GM18909 (cell line): ENCODE measurements at regions not wholly inside any gene's neighbourhood (a gene's known extent, or its start where the extent isn't known, plus 50 kb on each side); places are given as distances from the start of the nearest gene placed in this dataset.
"Not testable (repeated sequence)": the region's sequence is repeated elsewhere in the genome, so short reads cannot be mapped to it uniquely, and the experiment has no call there.

ENCODE experiments used
- ATAC-seq: cut with Tn5 transposase; IDR thresholded peaks from one replicate; pipeline ENCODE4 v1.9.1; 2021; ENCODE audit warnings: mild to moderate bottlenecking; ENCODE audit not compliant: unreplicated experiment, poor library complexity

DNA sequence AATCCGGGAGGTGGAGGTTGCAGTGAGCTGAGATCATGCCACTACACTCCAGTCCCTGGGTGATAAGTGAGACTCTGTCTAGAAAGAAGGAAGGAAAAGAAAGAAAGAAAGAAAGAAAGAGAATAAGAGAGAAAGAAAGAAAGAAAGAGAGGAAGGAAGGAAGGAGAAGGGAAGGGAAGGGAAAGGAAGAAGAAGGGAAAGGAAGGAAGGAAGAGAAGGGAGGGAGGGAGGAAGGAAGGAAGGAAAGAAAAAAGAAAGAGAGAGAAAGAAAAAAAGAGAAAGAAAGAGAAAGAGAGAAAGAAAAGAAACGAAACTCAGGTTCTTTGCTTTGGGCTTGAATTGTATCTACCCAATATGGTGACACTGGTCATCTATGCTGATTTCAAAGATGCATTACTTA, 102.3 kb upstream of the GATA6 start:
- no peak for ATAC-seq

DNA sequence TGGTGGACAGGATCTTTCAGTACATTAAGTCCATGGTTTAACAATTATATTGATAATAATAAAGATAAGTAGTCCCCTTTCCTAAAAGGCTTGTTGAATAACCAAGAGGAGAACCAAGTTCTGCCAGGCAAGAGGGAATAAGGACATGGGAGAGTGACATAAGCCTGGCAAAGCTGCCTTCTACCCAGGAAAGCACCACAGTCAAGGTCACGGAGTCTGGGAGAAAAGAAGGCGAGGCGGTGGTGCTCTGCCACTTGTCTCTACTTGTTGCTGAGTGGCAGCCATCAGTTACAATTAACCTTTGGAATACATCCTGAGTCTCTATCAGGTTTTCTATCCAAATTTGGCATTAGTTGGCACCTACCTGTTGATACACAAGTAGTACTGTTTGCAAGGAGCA, 101.7 kb upstream of the GATA6 start:
- no peak for ATAC-seq

DNA sequence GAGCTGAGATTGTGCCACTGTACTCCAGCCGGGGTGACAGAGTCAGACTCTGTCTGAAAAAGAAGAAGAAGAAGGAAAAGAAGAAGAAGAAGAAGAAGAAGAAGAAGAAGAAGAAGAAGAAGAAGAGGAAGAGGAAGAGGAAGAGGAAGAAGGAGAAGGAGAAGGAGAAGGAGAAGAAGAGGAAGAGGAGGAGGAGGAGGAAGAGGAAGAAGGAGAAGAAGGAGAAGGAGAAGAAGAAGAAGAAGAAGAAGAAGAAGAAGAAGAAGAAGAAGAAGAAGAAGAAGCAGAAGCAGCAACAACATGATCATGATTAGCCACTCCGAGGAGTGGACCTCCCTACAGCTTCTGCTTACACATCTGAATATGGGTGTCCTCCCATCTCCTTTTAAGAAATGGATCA, 100.6 kb upstream of the GATA6 start:
- not testable (repeated sequence) for ATAC-seq

DNA sequence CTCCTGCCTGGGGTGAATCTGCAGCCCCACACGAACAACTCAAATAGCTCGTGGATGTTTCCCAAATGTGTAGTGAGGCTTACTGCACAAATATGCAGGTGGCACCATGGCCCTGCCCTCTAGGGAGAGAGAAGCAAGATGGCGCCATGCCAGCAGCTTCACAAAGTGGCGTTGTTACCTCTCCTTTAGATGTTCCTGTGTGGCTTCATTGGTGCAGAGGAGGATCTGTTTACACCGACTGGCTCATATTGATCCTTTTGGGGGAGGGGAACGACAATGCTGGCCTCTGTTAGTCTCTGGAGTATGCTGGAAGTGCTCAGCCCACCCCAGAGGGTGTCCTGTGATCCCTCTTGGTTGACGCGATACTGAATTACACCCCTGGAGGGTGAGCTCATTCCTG, 99.5 kb upstream of the GATA6 start:
- no peak for ATAC-seq

DNA sequence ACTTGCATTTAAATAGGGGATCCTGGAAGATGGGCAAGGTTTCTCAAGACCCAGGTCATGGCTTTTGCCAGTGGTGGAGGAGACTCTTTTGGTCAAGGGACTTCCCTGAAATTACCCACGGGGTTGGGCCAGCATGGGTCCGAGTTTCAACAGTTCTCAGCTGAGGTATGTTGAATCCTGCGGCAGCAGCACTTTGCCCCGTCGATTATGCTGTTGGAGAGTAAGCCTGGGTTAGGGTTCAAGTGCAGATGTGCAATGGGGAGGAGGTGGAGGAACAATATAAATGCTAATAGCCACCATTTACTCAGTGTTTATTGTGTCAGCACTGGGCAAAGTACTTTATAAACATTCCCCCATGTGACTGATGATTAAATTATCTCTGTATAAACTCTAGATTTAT, 96.0 kb upstream of the GATA6 start:
- no peak for ATAC-seq

DNA sequence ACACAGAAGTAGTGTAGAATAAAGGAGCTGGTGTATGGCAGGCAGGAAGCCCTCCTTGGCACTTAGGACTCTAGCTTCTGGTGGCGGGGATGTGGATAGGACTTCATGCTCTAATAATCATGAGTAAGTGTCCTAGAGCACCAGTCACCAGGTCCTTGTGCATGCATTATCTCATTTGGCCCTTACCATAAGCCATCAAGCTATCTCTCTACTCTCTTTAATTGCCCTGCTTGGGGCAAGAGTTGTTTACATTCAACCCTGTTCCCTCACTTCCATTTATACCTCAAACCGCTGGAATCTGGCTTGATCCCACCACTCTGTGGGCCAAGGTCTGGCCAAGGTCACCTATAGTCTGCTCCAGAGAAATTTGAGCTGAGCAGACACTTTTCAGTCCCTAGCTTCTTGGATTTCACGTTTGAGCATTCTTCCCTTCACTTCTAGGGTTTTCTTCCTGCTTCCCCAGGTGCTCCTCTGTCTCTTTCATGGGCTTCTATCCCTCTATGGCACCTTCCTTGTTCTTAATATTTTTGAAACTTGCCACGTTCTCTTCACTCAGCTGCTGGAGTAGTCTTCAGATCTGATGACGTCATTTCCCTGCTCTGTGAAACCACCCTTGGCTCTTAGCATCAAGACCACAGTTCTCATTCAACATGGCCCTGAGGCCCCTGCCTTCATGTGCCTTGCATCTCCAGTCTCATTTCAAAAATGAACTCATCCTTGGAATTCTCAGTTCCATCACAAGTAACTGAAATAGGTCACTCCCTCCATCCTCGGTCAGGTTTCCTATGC, 94.9 kb upstream of the GATA6 start:
- ATAC-seq: no peak

DNA sequence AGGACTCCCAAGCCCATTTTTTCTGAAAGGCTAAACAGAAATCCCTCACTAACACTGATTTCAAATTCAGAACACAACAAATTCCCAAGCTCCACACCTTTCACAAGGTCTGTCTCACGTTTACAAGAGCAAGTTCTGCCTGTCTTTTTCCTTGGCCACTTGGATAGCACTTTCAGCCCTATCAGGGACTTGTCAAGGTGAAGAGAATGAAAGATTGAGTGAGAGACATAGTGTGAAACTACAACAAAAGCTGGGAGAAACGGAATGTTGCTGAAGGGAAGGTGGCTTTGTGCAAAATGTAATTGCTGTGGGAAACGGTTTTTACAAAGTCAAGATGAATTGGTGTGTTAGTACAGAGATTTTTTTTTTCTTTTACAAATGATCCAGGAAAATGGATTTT, 89.4 kb upstream of the GATA6 start:
- no peak for ATAC-seq

DNA sequence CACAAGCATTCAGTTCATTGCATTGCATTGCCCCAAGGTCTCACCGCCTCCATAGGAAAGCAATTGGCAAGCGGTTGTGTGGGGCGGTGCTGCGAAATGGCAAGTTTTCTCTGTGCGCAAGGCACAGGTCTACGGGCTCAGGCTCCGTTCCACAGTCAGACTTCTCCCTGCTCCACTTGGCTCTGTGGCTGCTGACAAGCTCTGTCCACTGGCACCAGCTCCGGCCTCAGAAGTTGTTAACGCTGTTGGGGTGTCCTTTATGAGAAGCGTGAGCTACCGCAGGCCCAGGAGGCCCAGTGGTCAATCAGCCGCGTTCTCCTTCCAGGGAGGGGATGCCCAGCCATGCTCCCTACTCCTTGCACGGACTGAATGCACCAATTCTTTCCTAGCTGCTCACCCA, 87.0 kb upstream of the GATA6 start:
- ATAC-seq: no peak

DNA sequence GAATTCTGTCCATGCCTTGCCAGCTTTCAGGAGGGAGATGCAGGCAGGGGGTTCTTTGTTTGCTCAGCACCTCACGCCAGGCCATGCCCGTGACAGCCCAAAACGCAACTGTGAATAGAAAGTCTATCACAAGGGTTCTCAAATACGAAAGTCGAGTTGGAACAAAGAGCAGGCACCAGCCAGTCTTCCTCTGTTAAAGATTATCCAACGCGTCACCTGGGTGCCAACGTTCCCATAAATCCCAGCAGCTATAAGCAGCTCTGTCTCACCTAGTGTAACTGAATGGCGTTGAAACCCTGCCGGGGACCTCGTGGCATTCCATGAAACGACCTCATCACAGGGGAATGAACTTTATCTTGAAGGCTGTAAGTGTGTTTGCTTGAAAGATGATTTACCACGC, 84.8 kb upstream of the GATA6 start:
- no peak for ATAC-seq

DNA sequence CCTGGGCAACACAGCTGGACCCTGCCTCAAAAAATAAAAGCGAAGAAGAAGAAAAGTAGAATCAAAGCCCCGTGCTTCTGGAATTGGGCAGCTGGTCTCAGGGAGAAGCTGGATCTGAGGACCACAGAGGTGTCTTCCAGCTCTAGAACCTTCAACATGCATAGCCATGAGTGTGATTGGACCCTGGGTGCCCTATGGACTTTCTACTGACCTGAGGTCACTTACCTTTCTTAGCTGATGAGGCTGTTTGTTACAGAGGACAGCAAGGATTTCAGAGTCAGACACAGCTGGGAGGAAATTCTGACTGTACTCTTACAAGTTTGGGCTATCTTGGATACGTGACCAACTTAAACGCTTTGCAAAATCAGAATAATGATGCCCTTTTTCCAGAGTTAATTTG, 82.4 kb upstream of the GATA6 start:
- ATAC-seq: no peak

DNA sequence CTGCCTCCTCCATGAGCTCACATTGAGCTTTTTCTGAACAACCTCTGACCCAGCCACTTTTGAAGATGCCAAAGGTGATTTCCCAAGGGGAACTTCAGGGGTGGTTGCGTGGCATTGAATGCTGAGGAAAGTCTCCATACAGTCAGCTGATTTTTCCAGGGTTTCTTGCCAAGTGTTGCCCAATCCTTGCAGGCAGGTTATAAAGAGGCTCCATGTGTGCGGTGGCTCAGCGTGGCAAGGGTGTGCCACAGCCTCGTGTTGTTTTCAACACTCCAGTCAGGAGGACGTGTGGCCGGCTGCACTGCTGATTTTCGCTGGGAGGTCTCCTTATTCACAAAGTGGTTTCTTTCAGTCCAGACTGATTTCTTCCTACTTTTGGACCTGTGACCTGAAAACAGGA, 81.4 kb upstream of the GATA6 start:
- ATAC-seq: no peak

DNA sequence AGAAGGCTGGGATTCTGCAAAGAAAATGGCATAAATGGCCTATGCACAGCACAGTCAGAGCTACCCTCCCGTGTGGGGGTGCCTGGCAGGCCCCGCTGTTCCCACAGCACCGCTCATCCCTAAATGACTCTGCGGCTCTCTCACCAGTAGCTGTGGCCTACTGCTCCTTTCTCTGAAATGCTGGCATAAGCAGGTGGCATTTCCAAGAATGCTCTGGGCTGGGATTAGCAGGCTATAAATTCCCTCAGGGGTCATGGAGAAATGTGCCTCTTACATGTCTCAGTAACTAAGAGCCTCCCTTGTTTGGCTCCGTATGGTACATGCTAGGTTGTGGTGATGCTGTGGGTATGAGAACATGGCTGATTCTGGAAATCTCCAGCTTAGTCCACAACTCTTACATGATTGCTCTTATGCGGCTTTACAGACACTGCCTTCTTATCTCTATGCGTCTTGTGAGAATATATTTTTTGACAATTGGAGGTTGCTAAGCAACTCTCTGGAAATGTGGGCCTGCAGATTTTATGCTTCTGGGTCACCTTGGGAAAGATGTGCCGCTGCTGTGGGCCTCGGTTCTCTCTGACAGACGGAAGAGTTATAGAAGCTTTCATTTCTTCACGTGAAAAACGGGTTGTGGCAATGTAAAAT, 80.3 kb upstream of the GATA6 start:
- ATAC-seq: no peak

DNA sequence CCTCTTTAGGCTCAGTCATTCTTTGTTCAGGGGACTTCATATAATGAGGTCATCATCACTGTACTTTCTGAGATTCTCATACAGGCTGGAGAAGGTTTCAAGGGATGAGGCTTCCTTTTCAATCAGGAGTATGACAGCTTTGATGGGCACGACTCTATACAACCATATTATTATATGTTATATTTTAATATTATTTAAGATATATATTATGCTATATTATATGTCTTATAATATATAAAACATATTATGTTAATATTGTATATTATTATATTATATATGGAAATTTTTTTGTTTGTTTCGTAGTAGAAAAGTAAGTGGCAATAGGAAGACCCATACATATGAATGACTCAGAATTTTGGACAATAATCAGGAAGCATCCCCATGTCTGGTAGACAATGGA, 78.0 kb upstream of the GATA6 start:
- ATAC-seq: no peak

DNA sequence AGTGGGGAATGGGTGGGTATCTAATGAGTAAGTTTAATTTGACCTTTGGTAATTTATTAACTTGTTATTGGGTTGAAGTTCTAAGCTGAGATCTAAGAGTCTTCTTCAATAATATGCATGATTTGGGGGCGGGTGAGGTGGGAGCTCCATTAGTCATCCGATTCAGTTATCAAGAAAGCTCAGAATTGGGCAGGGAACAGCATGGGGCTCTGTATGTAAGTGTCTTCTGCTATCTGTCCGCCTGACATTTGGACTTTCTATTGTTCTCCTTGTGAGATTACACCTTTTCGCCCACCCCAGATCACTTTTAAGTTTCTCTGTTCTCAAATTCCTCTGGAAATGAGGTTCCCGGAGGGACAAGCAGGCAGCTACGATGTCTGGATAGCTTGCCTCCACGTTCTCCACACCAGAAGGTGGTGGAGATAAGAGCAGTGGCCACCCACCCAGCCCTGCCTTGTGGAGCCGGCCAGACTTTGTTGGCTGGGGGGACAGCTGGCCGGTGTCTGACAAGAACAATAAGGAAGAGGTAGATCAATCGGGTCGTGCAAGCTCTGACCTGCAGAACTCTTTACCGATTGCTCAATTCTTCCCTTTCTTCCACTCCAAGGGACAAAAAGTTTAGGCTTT, 75.5 kb upstream of the GATA6 start:
- ATAC-seq: no peak

DNA sequence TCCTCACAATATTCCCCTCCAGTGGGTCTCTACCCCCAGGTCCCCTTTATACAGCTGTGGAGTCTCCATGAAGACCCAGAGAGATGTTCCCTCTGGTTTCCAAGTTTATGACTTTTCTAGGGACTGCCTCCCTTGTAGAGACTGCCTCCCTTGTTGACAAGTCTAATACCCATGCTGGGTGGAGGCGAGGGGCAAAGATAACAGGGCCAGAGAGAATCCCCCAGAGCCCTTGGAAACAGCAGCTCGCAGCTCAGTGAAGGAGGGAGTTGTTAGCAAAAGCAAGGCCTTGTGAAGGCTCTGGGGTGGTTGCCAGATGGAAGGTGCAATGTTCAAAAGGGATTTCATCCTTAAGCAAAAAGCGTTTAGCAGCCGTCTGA, 75.0 kb upstream of the GATA6 start:
- ATAC-seq: no peak

DNA sequence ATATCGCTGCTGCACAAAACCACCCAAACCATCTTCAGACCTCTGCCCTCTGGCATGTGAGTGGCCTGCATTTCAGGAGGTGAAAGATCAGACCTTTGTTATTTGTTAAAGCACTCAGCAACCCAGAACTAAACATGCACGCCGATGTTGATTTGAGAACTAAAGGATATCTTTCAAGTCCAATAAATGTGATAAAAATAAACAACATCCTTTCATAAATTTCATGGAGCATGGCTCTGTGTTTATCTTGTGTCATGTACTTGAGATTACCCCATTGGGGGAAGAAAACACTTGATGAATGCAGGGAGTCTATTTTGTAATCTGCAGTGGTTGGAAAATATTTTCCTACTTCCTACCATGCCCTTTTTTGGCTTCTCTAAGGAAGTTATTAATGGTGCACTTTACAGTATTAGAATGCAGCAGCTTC, 70.8 kb upstream of the GATA6 start:
- ATAC-seq: no peak

DNA sequence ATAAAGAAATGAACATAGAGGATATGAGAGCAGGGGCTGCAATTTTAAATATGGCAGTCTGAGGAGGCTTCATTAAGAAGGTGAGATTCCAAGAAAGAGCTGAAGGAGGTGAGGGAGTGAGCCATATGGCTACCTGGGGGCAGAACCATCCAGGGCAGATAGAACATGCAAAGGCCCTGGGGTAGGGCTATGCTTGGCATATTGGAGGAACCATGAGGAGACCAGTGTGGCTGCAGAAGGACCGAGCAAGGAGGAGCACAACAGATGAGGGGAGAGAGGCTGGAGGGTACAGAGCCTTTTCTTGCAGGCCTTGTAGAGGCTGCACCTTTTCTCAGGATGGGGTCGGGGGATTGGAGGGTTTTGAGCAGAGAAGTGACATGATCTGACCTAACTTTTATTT, 69.5 kb upstream of the GATA6 start:
- ATAC-seq: no peak

DNA sequence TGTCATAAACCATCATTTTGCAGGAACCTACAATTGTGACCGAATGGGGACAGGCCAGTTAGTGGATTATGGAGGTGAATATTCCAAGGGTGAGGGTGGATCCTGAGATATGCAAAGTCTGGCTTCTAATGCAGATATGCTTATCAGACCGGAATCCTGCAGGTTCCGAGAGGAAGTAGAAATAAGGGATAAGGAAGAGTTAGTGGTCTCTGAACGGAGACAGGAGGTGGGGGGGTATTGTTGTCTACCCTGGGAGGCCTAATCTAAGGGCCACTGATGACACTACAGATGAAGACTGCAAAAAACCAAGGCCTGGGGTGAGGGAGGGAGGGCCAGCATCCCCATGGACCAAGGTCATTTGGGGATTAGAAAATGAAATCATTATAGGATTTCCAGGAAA, 67.7 kb upstream of the GATA6 start:
- ATAC-seq: no peak

DNA sequence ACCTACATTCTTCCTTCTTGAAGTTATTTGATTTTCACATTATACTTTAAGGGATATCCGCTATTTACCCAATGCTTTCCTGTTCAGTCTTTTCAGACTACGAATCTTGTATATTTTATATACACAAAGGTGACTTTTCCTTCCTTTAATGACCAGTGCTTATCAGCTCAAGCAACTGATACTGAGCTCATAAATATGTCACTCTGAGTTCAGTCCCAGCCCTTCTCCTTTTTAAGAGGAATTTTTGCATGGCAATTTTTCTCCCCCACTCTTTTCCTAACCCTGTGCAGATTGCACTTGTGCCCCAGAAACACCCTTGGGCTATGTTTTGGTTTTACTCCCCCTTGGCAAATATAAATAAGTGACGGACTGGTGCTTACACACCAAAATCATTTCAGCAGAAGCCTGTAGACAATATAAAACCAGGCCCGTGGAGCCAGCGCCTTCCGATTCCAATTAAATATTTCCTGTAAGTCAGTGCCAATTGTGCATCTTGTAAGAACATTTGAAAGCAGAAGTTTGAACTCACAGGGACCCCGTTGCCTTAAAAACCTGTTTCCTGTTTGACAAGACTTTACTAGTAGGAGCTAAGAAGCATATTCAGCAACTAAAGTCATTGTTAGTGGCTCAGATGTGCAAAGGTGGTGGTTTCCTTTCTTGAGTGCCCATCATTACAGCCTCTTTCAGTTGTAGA, 66.3 kb upstream of the GATA6 start:
- no peak for ATAC-seq

DNA sequence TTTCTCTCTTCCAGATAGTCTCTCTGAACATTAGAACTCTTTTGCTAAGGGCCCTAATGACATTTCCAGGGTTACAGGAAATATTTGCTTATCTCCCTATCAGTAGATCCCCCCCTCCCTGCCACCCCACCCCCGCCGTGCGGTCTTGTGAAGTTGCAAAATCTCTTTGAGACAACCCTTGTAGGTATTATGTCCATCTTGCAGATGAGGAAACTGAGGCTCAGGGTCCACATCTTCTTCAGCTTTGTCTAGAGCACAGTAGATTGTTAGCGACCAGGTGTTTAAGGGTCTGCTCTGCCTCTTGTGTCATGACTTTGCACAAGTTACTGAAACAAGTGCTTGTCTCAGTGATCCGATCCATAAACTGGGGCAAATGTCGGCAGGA, 65.8 kb upstream of the GATA6 start:
- ATAC-seq: no peak

DNA sequence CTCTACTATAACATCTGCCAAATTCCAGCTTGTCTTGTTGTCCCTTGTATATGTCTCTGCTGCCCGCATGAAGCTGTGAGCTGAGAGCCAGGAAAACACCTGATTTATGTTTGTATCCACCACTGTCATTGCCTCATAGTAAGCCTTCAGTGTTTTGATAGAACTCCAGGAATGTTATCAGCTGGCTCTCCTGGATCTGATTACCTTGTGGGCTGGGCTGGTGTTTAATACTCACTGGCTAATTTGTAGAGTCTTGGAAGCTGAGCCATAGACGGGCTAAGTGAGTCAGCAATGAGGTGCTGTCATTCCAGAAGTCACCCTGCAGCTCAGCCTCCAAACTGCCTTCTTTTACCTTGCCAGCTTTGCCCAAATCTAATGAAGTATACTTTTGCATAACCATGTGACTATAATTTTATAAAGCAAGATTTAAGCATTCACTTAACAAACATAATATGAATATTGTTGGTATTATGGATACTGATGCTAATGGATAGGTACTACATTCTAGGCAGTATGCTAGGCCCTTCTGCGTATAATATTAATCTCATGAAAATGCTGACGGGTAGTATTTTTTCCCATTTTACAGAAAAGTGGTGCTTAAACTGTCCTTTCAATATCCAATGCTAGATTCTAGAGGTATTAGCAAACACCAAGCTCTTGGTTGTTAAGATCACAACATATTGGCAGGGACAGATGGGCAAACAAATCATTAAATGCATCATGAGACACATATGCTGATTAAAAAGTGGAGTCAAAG, 62.7 kb upstream of the GATA6 start:
- no peak for ATAC-seq
